Urinary bladder (tissue), 3 donors: ENCODE measurements at regions not wholly inside any gene's neighbourhood (a gene's known extent, or its start where the extent isn't known, plus 50 kb on each side); places are given as distances from the start of the nearest gene placed in this dataset.
"Not testable (repeated sequence)": the region's sequence is repeated elsewhere in the genome, so short reads cannot be mapped to it uniquely, and the experiment has no call there.

Experiments used
- DNase-seq: peaks from one replicate; pipeline ENCODE4 v3.0.0-alpha.2; 2015; ENCODE audit errors: extremely low spot score
- H3K27ac ChIP-seq: one replicate; pipeline ENCODE4 v1.5.1; 2013; ENCODE audit warnings: low read depth, mild to moderate bottlenecking, moderate library complexity
- H3K36me3 ChIP-seq: one replicate; pipeline ENCODE4 v1.6.1; 2013; ENCODE audit warnings: mild to moderate bottlenecking, moderate library complexity; ENCODE audit not compliant: insufficient read depth
- H3K4me1 ChIP-seq: one replicate; pipeline ENCODE4 v1.6.1; 2013; ENCODE audit warnings: mild to moderate bottlenecking, moderate library complexity; ENCODE audit not compliant: insufficient read depth
- H3K4me3 ChIP-seq: one replicate; pipeline ENCODE4 v1.5.1; 2013; ENCODE audit warnings: low read depth, low read length
- WGBS: extraction: QIAGEN DNeasy Blood & Tissue Kit; methylation state at CpG from one replicate; pipeline ENCODE4 v1.1.7; 2013; 5-methylcytosine and 5-hydroxymethylcytosine counted together
- donor health status: healthy with polysubstance abuse.
- donor health status: healthy.

DNA sequence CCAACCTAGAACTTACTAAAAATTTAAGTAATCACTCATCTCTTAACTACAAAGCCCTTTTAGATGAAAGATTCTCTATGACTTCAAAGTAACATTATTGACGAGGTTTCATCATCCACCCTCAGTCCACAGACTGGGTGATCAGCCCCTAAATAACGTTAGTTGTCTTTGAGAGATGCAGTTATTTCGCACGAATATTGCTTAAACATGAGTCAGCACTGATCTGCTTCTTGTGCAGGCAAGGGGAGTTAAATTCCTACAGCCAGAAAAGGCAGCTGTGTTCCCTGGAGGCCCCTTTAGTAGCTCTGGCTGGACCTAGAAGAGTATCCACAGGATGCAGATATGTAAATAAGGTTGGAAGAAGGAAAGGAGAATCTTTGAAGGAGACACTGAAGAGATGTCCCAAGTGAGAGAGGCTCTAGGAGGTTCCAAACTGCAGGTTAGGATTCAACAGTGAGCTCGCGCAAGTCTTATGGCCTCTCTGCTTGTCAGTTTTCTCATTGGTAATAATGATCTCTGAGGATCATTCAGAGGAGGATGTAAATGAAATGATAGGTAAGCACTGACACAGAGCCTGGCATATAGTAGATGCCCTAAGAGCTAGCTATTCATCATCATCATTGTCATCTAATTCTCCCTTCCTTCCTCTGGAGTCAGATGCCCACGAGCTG lies 122.2 kb upstream of the MAN2A1 start:
- Histone ChIP-seq H3K4me3 (no peak overlapping the region), H3K4me1 (no peaks in the 10 kb centered on the region), H3K27ac (no peak overlapping the region), H3K36me3 (no peaks in the 10 kb centered on the region)
- WGBS, result 71% methylated on average over 7 of the region's 7 CpGs
- DNase-seq, result no peak

DNA sequence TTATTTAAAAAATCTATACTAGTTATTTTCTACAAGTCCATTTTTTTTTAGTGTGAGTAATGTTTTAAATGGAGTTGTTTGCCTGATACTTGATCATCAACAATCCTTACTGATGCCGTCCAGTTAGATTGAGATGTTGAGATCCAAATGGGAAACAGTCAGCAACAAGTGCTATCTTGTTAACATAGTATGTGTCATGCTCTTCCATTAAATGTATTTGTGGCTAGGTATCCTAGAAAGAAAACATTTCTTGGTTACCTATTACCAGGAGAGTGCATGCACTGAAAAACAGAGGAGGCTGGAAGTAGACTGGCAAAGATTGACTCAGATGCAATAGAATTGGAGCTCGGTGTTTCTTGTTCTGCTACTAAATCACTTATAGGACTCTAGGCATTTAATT lies 123.4 kb upstream of the MAN2A1 start:
- WGBS, result 92% methylated on average over 2 of the region's 2 CpGs
- Histone ChIP-seq H3K4me3 (no peak overlapping the region), H3K27ac (no peak overlapping the region), H3K4me1 (no peaks in the 10 kb centered on the region), H3K36me3 (no peaks in the 10 kb centered on the region)
- no peak for DNase-seq

DNA sequence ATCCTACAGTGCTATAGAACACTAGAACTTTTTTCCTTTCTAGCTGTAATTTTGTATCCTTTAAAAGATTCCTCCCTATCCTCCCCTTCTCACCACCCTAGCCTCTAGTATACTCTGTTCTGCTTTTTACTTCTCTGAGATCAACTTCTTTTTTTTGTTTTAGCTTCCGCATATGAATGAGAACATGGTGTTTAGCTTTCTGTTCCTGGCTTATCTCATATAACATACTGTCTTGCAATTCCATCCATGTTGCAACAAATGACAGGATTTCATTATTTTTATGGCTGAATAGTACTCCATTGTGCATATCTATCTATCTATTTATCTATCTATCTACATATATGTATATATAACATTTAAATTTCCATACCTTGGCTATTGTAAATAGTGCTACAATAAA lies 126.0 kb upstream of the MAN2A1 start:
- DNase-seq, result no peak
- no peak overlapping the region for H3K4me3 ChIP-seq
- no peak overlapping the region for H3K27ac ChIP-seq
- WGBS, result 93% methylated on average over 1 of the region's 1 CpG
- H3K36me3 ChIP-seq, result no peaks in the 10 kb centered on the region
- H3K4me1 ChIP-seq, result no peaks in the 10 kb centered on the region

DNA sequence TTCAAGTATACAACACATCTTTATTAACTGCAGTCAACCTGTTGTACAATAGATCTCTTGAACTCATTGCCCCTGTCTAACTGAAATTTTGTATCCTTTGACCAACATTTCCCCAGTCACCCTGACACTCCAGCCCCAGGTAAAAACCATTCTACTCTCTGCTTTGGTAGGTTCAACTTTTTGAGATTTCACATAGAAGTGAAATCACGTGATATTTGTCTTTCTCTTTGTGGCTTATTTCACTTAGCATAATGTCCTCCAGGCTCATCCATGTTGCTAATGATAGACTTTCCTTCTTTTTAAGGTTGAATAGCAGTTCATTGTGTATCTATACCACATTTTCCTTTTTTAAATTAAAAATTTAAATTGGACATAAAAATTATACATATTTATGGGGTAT lies 126.5 kb upstream of the MAN2A1 start:
- Histone ChIP-seq H3K4me3 (no peak overlapping the region), H3K4me1 (no peaks in the 10 kb centered on the region), H3K27ac (no peak overlapping the region), H3K36me3 (no peaks in the 10 kb centered on the region)
- no peak for DNase-seq
- 96% methylated on average over 1 of the region's 1 CpG for WGBS

DNA sequence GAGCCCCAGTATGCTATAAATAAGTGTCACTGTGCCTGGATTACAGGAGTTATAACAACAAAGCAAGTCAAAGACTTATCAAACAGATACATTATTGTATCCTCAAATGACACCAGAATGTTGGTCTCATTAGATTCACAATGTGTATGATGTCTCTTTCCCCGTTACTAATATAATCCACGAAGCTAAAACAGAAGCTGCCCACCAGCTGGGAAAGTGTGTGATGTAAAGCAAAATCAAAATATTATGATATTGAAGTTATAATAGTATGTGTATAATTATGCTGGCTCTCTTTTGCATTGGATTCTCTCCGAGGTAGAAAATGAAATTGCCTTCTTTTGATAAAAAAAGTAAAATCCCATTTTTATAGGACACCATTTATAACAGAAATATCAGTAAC lies 127.3 kb upstream of the MAN2A1 start:
- 71% methylated on average over 3 of the region's 3 CpGs for WGBS

DNA sequence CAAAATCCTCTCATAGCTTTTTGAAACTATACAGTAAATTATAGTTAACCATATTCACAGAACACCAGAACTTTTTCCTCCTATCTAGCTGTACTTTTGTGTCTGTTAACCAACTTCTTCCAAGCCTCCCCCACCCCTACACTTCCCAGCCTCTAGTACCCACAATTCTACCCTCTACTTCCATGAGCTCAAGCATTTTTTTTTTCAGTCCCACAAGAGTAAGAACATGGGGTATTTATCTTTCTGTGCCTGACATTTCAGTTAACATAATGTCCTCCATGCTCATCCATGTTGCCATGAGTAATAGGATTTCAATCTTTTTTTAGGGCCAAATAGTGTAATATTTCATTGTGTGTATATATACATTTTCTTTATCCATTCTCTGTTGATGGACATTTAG lies 128.3 kb upstream of the MAN2A1 start:
- Histone ChIP-seq H3K36me3 (no peaks in the 10 kb centered on the region), H3K27ac (no peak overlapping the region), H3K4me1 (no peaks in the 10 kb centered on the region), H3K4me3 (no peak overlapping the region)
- no peak for DNase-seq

More for the DNA sequence above, 127.3 kb upstream of the MAN2A1 start:
- Histone ChIP-seq H3K4me3 (no peak overlapping the region), H3K36me3 (no peaks in the 10 kb centered on the region), H3K4me1 (no peaks in the 10 kb centered on the region), H3K27ac (no peak overlapping the region)
- no peak for DNase-seq

DNA sequence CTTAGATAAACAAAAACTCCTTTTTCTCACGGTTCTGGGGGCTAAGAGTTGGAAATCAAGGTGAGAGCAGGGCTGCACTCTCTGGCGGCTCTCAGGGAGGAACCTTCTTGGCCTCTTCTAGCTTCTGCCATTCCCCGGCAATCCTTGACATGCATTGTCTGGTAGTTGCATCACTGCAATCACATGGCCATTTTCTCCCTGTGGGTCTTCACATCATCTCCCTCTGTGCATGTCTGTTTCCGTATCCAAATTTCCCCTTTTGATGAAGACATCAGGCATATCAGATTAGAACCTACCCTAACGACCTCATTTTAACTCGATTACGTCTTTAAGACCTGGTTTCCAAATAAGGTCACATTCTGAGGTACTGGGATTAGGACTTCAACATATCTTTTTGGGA lies 129.2 kb upstream of the MAN2A1 start:
- WGBS, result 90% methylated on average over 7 of the region's 7 CpGs

DNA sequence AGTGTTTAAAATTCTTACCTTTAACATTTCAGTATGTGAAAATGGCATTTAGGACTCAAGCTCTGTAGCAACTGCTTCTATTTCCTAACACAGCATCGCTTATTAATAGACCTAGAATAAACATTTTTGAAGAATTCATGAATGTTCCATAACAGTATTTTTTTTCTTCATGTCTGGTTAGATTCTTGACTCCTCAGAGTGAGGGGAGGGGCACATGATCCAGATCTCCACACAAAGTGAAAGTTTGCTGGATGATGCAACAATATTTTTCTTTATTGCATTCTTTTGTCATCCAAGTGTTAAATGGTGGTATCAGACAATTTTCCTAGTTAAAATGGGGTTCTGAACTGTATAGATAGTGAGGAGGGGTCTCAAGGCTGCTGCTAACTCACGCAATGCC lies 130.8 kb upstream of the MAN2A1 start:
- H3K36me3 ChIP-seq, result no peaks in the 10 kb centered on the region
- H3K4me1 ChIP-seq, result no peaks in the 10 kb centered on the region
- DNase-seq, result no peak
- no peak overlapping the region for H3K4me3 ChIP-seq
- H3K27ac ChIP-seq, result no peak overlapping the region
- WGBS, result 75% methylated on average over 2 of the region's 2 CpGs

More for the DNA sequence above, 129.2 kb upstream of the MAN2A1 start:
- Histone ChIP-seq H3K27ac (no peak overlapping the region), H3K4me3 (no peak overlapping the region), H3K36me3 (no peaks in the 10 kb centered on the region), H3K4me1 (no peaks in the 10 kb centered on the region)
- DNase-seq, result no peak

DNA sequence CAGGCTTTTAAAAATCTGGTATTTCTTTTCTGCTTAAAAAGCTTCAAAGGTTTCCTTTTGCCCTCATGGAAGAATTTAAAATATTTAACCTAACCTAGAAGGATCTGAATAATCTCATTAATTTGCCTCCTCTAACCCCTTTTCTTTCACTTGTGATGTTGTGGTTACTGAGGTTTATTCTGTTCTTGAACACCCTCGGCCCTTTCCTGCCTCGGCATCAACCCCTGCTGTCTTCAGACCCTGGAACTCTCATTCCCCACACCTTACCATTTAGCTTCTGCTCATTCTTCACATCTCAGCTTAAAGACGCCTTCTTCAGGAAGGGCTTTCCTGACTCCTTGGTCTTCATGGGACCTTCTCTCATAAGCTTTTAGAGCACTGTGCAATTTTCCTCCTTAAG lies 131.4 kb upstream of the MAN2A1 start:
- WGBS, result 82% methylated on average over 3 of the region's 3 CpGs
- Histone ChIP-seq H3K27ac (no peak overlapping the region), H3K36me3 (no peaks in the 10 kb centered on the region)

DNA sequence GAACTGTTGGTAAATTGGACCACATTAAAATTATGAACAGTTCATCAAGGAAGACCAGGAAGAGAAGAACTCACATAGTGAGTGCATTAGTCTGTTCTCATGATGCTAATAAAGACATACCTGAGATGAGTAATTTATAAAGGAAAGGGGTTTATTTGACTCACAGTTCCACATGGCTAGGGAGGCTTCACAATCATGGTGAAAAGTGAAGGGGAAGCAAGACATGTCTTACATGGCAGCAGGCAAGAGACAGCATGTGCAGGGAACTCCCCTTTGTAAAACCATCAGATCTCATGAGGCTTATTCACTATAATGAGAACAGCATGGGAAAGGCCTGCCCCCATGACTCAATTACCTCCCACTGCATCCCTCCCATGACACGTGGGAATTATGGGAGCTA lies 135.9 kb upstream of the MAN2A1 start:
- Histone ChIP-seq H3K4me3 (no peak overlapping the region), H3K27ac (no peak overlapping the region), H3K4me1 (no peaks in the 10 kb centered on the region), H3K36me3 (no peaks in the 10 kb centered on the region)
- WGBS, result 91% methylated on average over 1 of the region's 1 CpG
- DNase-seq, result no peak

More for the DNA sequence above, 131.4 kb upstream of the MAN2A1 start:
- no peaks in the 10 kb centered on the region for H3K4me1 ChIP-seq
- no peak for DNase-seq
- no peak overlapping the region for H3K4me3 ChIP-seq

DNA sequence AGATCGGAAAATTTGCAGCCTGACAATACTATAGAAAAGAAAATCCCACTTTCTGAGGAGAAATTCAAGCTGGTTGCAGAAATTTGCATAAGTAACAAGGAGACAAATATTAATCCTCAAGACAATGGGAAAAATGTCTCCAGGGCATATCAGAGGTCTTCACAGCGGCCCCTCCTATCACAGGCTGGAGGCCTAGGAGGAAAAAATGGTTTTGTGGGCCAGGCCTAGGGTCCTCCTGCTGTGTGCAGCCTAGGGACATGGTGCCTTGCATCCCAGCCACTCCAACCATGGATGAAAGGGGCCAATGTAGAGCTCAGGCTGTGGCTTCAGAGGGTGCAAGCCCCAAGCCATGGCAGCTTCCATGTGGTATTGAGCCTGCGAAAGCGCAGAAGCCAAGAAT lies 138.5 kb upstream of the MAN2A1 start:
- not testable (repeated sequence) for H3K36me3 ChIP-seq, H3K4me1 ChIP-seq, H3K4me3 ChIP-seq, DNase-seq, H3K27ac ChIP-seq
- WGBS, result 96% methylated on average over 4 of the region's 4 CpGs

DNA sequence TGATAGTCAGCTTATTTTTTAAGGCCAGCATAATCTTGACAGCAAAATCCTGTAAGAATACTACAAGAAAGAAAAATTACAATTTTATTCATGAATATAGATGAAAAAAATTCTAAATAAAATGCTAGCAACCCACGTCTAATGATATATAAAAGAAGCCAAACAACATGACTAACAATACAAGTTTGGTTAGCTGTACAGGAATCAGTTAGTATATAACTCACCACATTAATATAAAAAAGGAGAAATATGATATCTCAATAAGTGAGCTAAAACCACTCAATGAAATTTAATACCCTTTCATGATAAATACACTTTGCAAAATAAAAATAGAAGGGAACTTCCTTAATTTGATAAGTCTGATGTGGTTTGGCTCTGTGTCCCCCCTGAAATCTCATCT lies 139.7 kb upstream of the MAN2A1 start:
- H3K27ac ChIP-seq, result no peak overlapping the region
- 70% methylated on average over 1 of the region's 1 CpG for WGBS
- no peak for DNase-seq
- no peaks in the 10 kb centered on the region for H3K4me1 ChIP-seq
- H3K4me3 ChIP-seq, result no peak overlapping the region
- no peaks in the 10 kb centered on the region for H3K36me3 ChIP-seq

DNA sequence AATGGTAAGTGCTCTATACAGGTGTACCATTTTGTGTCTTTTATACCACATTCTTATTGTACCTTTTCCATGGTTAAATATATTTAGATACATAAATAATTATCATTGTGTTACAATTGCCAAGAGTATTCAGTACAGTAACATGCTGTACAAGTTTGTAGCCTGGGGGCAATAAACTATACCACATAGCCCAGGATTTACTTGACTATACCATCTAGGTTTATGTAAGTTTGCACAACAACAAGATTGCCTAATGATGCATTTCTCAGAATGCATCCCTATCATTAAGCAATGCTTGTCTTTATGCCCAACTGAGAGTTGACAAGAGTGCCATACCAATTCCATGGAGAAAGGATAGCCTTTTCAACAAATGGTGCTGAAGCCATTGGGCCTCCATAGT lies 136.7 kb upstream of the PJA2 start:
- no peaks in the 10 kb centered on the region for H3K4me1 ChIP-seq
- no peak overlapping the region for H3K27ac ChIP-seq
- H3K36me3 ChIP-seq, result no peaks in the 10 kb centered on the region
- H3K4me3 ChIP-seq, result no peak overlapping the region
- no peak for DNase-seq

DNA sequence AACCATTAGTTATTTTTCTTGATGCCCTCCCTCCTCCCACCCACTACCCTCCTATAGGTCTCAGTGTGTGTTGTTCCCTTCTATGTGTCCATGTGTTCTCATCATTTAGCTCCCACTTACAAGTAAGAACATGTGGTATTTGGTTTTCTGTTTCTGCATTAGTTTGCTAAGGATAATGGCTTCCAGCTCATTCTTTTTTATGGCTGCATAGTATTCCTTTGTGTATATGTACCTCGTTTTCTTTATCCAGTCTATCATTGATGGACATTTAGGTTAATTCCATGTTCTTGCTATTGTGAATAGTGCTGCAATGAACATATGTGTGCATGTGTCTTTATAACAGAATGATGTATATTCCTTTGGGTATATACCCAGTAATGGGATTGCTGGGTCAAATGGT lies 135.1 kb upstream of the PJA2 start:
- not testable (repeated sequence) for H3K4me3 ChIP-seq, H3K4me1 ChIP-seq, H3K36me3 ChIP-seq, H3K27ac ChIP-seq, DNase-seq
- 63% methylated on average over 1 of the region's 1 CpG for WGBS

DNA sequence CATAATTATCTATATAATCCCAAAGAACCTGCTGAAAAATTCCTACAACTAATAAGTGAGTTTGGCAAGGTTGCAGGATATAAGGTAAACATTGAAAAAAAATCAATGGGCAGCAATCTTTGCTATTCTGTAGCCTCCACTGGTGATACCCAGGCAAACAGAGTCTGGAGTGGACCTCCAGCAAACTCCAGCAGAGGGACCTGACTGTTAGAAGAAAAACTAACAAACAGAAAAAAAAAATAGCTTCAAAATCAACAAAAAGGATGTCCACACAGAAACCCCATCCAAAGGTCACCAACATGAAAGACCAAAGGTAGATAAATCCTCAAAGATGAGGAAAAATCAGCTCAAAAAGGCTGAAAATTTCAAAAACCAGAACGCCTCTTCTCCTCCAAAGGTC lies 128.9 kb upstream of the PJA2 start:
- 92% methylated on average over 1 of the region's 1 CpG for WGBS
- not testable (repeated sequence) for H3K27ac ChIP-seq, H3K4me1 ChIP-seq, DNase-seq, H3K36me3 ChIP-seq, H3K4me3 ChIP-seq
